GM19467 (cell line): ENCODE measurements at regions not wholly inside any gene's neighbourhood (a gene's known extent, or its start where the extent isn't known, plus 50 kb on each side); places are given as distances from the start of the nearest gene placed in this dataset.

Source experiments
- ATAC-seq: cut with Tn5 transposase; IDR thresholded peaks from one replicate; pipeline ENCODE4 v1.9.1; 2021; ENCODE audit warnings: mild to moderate bottlenecking, moderate library complexity; ENCODE audit not compliant: unreplicated experiment

GRCh38 chr12:93042283-93042682 lies 113.2 kb upstream of the EEA1 start:
- ATAC-seq = no peak

GRCh38 chr12:93042684-93043083 lies 113.6 kb upstream of the EEA1 start:
- ATAC-seq = no peak

GRCh38 chr12:93043192-93043876 lies 114.2 kb upstream of the EEA1 start:
- no peak for ATAC-seq

- no peak for ATAC-seq
Observed at GRCh38 chr12:93043877-93044209, 114.7 kb upstream of the EEA1 start.

- no peak for ATAC-seq
Observed at GRCh38 chr12:93047118-93047517, 118.0 kb upstream of the EEA1 start.

GRCh38 chr12:93048656-93049055 lies 119.6 kb upstream of the EEA1 start:
- ATAC-seq = no peak

GRCh38 chr12:93050026-93050747 lies 121.1 kb upstream of the EEA1 start:
- ATAC-seq = no peak

- no peak for ATAC-seq
Observed at GRCh38 chr12:93050748-93051081, 121.6 kb upstream of the EEA1 start.

- no peak for ATAC-seq
Observed at GRCh38 chr12:93054021-93054420, 124.9 kb upstream of the EEA1 start.

- ATAC-seq = no peak
Observed at GRCh38 chr12:93055221-93055620, 126.1 kb upstream of the EEA1 start.

- no peak for ATAC-seq
Observed at GRCh38 chr12:93056971-93057535, 128.0 kb upstream of the EEA1 start.

- ATAC-seq = no peak
Observed at GRCh38 chr12:93058280-93058679, 129.2 kb upstream of the EEA1 start.

GRCh38 chr12:93059288-93059687 lies 130.2 kb upstream of the EEA1 start:
- no peak for ATAC-seq

- ATAC-seq = peak; percentile 91
Observed at GRCh38 chr12:93059925-93060665, 131.0 kb upstream of the EEA1 start.

- peak; percentile 28 for ATAC-seq
Observed at GRCh38 chr12:93060666-93061472, 131.8 kb upstream of the EEA1 start.

- ATAC-seq = no peak
Observed at GRCh38 chr12:93061473-93062419, 132.7 kb upstream of the EEA1 start.

- no peak for ATAC-seq
Observed at GRCh38 chr12:93065896-93066295, 136.8 kb upstream of the EEA1 start.

GRCh38 chr12:93072340-93072739 lies 143.2 kb upstream of the EEA1 start:
- no peak for ATAC-seq

GRCh38 chr12:93073324-93073723 lies 144.2 kb upstream of the EEA1 start:
- ATAC-seq = no peak

GRCh38 chr12:93078059-93078458 lies 149.0 kb upstream of the EEA1 start:
- ATAC-seq = no peak
